ENCODE measurements at regions not wholly inside any gene's neighbourhood (a gene's known extent, or its start where the extent isn't known, plus 50 kb on each side); places are given as distances from the start of the nearest gene placed in this dataset.

DNA sequence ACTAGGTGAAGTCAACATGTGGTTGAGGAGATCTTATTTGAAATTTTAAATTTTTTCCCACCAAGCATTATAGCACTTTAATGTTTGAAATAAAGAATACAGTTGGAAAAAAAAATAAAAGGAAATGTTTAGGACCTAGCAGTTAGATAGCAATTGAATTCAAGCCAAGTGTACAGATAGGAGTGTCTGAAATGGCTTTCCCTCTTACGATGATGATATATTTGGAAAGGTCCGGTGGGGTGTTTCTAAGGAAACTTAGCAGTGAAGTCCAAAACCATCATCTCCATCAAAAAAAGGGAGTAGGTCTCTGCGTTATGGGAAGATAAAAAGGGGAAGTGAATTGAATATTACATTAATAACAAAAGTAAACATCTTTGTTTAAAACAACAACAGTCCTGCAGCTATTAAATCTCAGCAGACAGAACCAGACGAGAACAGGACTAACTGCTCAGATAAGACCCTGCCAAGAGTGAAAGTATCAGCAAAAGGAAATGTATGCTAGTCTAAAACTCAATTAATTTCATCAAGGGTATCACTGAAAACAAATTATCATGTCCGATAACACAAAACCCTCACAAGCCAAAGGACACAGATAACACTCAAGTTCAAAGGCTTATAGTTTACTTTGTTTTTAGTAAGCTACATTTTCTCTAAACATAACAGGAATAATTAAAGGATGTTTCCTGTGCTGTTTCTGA is 242.0 kb downstream of the BMP4 start:
- TF ChIP-seq, protein P1, sequence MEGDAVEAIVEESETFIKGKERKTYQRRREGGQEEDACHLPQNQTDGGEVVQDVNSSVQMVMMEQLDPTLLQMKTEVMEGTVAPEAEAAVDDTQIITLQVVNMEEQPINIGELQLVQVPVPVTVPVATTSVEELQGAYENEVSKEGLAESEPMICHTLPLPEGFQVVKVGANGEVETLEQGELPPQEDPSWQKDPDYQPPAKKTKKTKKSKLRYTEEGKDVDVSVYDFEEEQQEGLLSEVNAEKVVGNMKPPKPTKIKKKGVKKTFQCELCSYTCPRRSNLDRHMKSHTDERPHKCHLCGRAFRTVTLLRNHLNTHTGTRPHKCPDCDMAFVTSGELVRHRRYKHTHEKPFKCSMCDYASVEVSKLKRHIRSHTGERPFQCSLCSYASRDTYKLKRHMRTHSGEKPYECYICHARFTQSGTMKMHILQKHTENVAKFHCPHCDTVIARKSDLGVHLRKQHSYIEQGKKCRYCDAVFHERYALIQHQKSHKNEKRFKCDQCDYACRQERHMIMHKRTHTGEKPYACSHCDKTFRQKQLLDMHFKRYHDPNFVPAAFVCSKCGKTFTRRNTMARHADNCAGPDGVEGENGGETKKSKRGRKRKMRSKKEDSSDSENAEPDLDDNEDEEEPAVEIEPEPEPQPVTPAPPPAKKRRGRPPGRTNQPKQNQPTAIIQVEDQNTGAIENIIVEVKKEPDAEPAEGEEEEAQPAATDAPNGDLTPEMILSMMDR (IDR thresholded peaks at IDR 0.05) = no peak
- TF ChIP-seq POLR2AphosphoS5 (IDR thresholded peaks at IDR 0.05) = no peak
- no peak for TF ChIP-seq EP300 (IDR thresholded peaks at IDR 0.05)
- TF ChIP-seq POLR2A (IDR thresholded peaks at IDR 0.05) = no peak
